ENCODE measurements at regions not wholly inside any gene's neighbourhood (a gene's known extent, or its start where the extent isn't known, plus 50 kb on each side); places are given as distances from the start of the nearest gene placed in this dataset.
A peak's percentile ranks its signal among the peaks of the same experiment; 100 is the strongest.
"Not testable (repeated sequence)": the region's sequence is repeated elsewhere in the genome, so short reads cannot be mapped to it uniquely, and the experiment has no call there.

- intact Hi-C loops (cut with micrococcal nuclease; ENCODE audit: unreplicated experiment), result no loop called here
- no peaks in the 10 kb centered on the region for H3K9me3 Mint-ChIP-seq (ENCODE audit: low read depth, unreplicated experiment)
- H3K36me3 Mint-ChIP-seq (ENCODE audit: insufficient read depth, unreplicated experiment), result no peaks in the 10 kb centered on the region
- TF ChIP-seq, protein P1, sequence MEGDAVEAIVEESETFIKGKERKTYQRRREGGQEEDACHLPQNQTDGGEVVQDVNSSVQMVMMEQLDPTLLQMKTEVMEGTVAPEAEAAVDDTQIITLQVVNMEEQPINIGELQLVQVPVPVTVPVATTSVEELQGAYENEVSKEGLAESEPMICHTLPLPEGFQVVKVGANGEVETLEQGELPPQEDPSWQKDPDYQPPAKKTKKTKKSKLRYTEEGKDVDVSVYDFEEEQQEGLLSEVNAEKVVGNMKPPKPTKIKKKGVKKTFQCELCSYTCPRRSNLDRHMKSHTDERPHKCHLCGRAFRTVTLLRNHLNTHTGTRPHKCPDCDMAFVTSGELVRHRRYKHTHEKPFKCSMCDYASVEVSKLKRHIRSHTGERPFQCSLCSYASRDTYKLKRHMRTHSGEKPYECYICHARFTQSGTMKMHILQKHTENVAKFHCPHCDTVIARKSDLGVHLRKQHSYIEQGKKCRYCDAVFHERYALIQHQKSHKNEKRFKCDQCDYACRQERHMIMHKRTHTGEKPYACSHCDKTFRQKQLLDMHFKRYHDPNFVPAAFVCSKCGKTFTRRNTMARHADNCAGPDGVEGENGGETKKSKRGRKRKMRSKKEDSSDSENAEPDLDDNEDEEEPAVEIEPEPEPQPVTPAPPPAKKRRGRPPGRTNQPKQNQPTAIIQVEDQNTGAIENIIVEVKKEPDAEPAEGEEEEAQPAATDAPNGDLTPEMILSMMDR (IDR thresholded peaks at IDR 0.05; ENCODE audit: unreplicated experiment), result no peak
- peak; percentile 30 for DNase-seq
- peak overlapping the region; percentile 0 for H3K27ac Mint-ChIP-seq (ENCODE audit: unreplicated experiment)
- no peaks in the 10 kb centered on the region for H3K27me3 Mint-ChIP-seq (ENCODE audit: unreplicated experiment)
- H3K4me1 Mint-ChIP-seq (ENCODE audit: low read depth, unreplicated experiment), result peaks cover 14% of the 10 kb centered on the region
- no peak overlapping the region for H3K4me3 Mint-ChIP-seq (ENCODE audit: low read depth, unreplicated experiment)
- BruUV-seq (replicated peaks), result no TSS peak
- CTCF ChIA-PET, result interaction anchor here (0.5 to 0.7 kb wide), 2 partner anchors 134 to 254 kb away, joined by 3 read pairs; no protein-coding TSS in a partner anchor
Observed at GRCh38 chr12:67088401-67089118, 180.6 kb upstream of the CAND1 start.

DNA sequence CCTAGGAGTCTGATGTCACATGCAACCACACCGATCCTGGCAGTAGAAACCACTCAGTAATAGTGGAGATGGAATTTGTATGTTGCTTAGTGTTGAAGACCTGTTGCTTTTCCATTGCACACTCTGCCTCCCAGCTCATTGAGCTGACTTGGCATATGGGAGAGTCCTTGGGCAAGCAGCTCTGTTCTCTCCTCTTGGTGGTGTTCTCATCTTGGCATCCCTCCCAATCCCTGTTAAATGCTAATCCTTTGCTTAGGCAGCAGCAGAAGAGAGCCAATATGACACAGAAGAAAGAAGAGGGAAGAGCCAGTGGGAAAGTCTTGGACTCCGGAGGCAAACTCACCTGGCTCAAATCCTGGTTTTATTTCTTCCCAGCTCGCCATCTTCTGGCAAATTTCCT lies 178.0 kb upstream of the CAND1 start:
- TF ChIP-seq, protein P1 (IDR thresholded peaks at IDR 0.05; ENCODE audit: unreplicated experiment), result no peak
- Mint-ChIP-seq H3K9me3 (ENCODE audit: low read depth, unreplicated experiment) (no peaks in the 10 kb centered on the region), H3K27me3 (ENCODE audit: unreplicated experiment) (no peaks in the 10 kb centered on the region), H3K4me1 (ENCODE audit: low read depth, unreplicated experiment) (peaks cover 16% of the 10 kb centered on the region), H3K36me3 (ENCODE audit: insufficient read depth, unreplicated experiment) (no peaks in the 10 kb centered on the region), H3K4me3 (ENCODE audit: low read depth, unreplicated experiment) (no peak overlapping the region), H3K27ac (ENCODE audit: unreplicated experiment) (no peak overlapping the region)
- intact Hi-C loops (cut with micrococcal nuclease; ENCODE audit: unreplicated experiment), result no loop called here
- CTCF ChIA-PET, result interaction anchor here (0.8 to 0.9 kb wide), 2 partner anchors 33 to 131 kb away, joined by 3 to 7 read pairs; no protein-coding TSS in a partner anchor
- BruUV-seq (replicated peaks), result no TSS peak
- no peak for DNase-seq

GRCh38 chr12:67091678-67092077 lies 177.5 kb upstream of the CAND1 start:
- intact Hi-C loops (cut with micrococcal nuclease; ENCODE audit: unreplicated experiment), result no loop called here
- CTCF ChIA-PET, result interaction anchor here (0.7 to 0.9 kb wide), 2 partner anchors 17 to 33 kb away, joined by 3 to 7 read pairs; no protein-coding TSS in a partner anchor
- Mint-ChIP-seq H3K9me3 (ENCODE audit: low read depth, unreplicated experiment) (no peaks in the 10 kb centered on the region), H3K4me1 (ENCODE audit: low read depth, unreplicated experiment) (peaks cover 20% of the 10 kb centered on the region), H3K36me3 (ENCODE audit: insufficient read depth, unreplicated experiment) (no peaks in the 10 kb centered on the region), H3K27me3 (ENCODE audit: unreplicated experiment) (no peaks in the 10 kb centered on the region), H3K27ac (ENCODE audit: unreplicated experiment) (no peak overlapping the region), H3K4me3 (ENCODE audit: low read depth, unreplicated experiment) (no peak overlapping the region)
- BruUV-seq (replicated peaks), result no TSS peak
- no peak for DNase-seq
- TF ChIP-seq, protein P1 (IDR thresholded peaks at IDR 0.05; ENCODE audit: unreplicated experiment), result no peak

- CTCF ChIA-PET, result interaction anchor here (0.6 kb wide), 1 partner anchor 522 kb away, joined by 3 read pairs; no protein-coding TSS in a partner anchor
- H3K4me3 Mint-ChIP-seq (ENCODE audit: low read depth, unreplicated experiment); H3K27ac Mint-ChIP-seq (ENCODE audit: unreplicated experiment); intact Hi-C loops (cut with micrococcal nuclease; ENCODE audit: unreplicated experiment); BruUV-seq (replicated peaks); H3K27me3 Mint-ChIP-seq (ENCODE audit: unreplicated experiment); DNase-seq; H3K9me3 Mint-ChIP-seq (ENCODE audit: low read depth, unreplicated experiment); H3K36me3 Mint-ChIP-seq (ENCODE audit: insufficient read depth, unreplicated experiment): not testable (repeated sequence)
- peaks cover 29% of the 10 kb centered on the region for H3K4me1 Mint-ChIP-seq (ENCODE audit: low read depth, unreplicated experiment)
Observed at GRCh38 chr12:67092934-67093333, 176.2 kb upstream of the CAND1 start.

Measured in Calu3 (cell line).